H1 (cell line): ENCODE measurements at regions not wholly inside any gene's neighbourhood (a gene's known extent, or its start where the extent isn't known, plus 50 kb on each side); places are given as distances from the start of the nearest gene placed in this dataset.

Source experiments
- BRCA1 ChIP-seq: IDR thresholded peaks from 2 replicates; pipeline ENCODE4 v1.6.1; 2012; ENCODE audit warnings: low read depth, low read length, improper control_type of control experiment
- CHD7 ChIP-seq: fragments of 300-600 bp; sonication (generic); IDR thresholded peaks from 2 replicates; pipeline ENCODE4 v1.7.1; 2012; ENCODE audit warnings: low read length, moderate library complexity, mild to moderate bottlenecking, inconsistent platforms; ENCODE audit not compliant: insufficient replicate concordance
- EGR1 ChIP-seq: IDR thresholded peaks from 2 replicates; pipeline ENCODE4 v1.6.1; 2011; ENCODE audit warnings: low read depth, low read length, borderline replicate concordance
- EZH2 ChIP-seq: fragments of 200-600 bp; sonication (generic); IDR thresholded peaks from 2 replicates; pipeline ENCODE4 v1.7.1; 2012; ENCODE audit warnings: low read depth, mild to moderate bottlenecking, moderate library complexity, low read length, inconsistent platforms; ENCODE audit not compliant: severe bottlenecking
- GTF2F1 ChIP-seq: IDR thresholded peaks from 2 replicates; pipeline ENCODE4 v1.6.1; 2012; ENCODE audit warnings: low read depth, low read length, improper control_type of control experiment, borderline replicate concordance
- KDM4A ChIP-seq: IDR thresholded peaks from one replicate; pipeline ENCODE4 v1.7.1; 2012; ENCODE audit warnings: low read depth, mild to moderate bottlenecking, moderate library complexity, low read length, inconsistent platforms; ENCODE audit not compliant: severe bottlenecking
- RAD21 ChIP-seq, 2 experiments: IDR thresholded peaks in 1 of 2; conservative IDR thresholded peaks in 1 of 2; 2 replicates each; pipeline ENCODE4 v1.6.1; 2011; ENCODE audit warnings: low read depth in 2 of 2, low read length in 2 of 2, improper control_type of control experiment in 1 of 2, inconsistent platforms in 1 of 2, mild to moderate bottlenecking in 1 of 2, moderate library complexity in 1 of 2
- SAP30 ChIP-seq: fragments of 300-600 bp; sonication (generic); IDR thresholded peaks from 2 replicates; pipeline ENCODE4 v1.7.1; 2012; ENCODE audit warnings: low read length, moderate library complexity, mild to moderate bottlenecking, inconsistent platforms; ENCODE audit not compliant: insufficient read depth, insufficient replicate concordance
- TAF1 ChIP-seq: IDR thresholded peaks from 2 replicates; pipeline ENCODE4 v1.6.1; 2011; ENCODE audit warnings: mild to moderate bottlenecking, low read depth, low read length
- USF2 ChIP-seq: IDR thresholded peaks from 2 replicates; pipeline ENCODE4 v1.6.1; 2011; ENCODE audit warnings: low read length, improper control_type of control experiment

DNA sequence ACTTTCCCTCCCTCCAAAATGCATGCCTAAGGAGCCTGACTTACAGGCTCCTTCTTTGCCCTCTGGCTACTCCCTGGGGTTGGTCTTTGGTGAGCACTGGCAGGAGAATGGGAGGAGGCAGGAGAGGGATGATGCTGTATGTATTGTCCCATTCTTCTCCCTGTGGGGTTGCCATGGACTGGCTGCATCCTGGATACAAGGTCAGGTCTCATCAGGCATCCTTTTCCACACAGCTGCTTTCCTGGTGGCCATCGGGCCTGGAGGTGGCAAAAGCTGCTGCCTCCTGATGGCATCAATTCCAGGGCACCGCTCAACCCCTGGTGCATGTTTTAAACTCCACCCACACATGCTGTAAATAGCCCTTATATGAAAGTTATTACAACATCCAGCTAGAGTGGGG is 257.2 kb downstream of the ETS1 start (continued):
- no peak for TF ChIP-seq CHD7
- TF ChIP-seq KDM4A = no peak
- TF ChIP-seq BRCA1 = no peak
- TF ChIP-seq SAP30 = no peak
- TF ChIP-seq TAF1 = no peak
- TF ChIP-seq RAD21 (IDR thresholded peaks at IDR 0.05 in 1 of 2, conservative IDR thresholded peaks at IDR 0.05 in 1 of 2; ENCODE audit: low read depth in 2 of 2, low read length in 2 of 2) = no peak
- TF ChIP-seq EGR1 = no peak
- no peak for TF ChIP-seq EZH2
- no peak for TF ChIP-seq GTF2F1
- no peak for TF ChIP-seq USF2
